Lower leg skin (tissue), 4 donors: ENCODE measurements at regions not wholly inside any gene's neighbourhood (a gene's known extent, or its start where the extent isn't known, plus 50 kb on each side); places are given as distances from the start of the nearest gene placed in this dataset.

Experiments
- DNase-seq, 2 donors: peaks; one replicate each; pipeline ENCODE4 v3.0.0-alpha.2; 2019; ENCODE audit warnings: low spot score in 2 of 2
- H3K4me3 ChIP-seq: fragments of 200-600 bp; sonication (generic); 2 replicates; pipeline ENCODE4 v1.5.1; 2017; ENCODE audit warnings: mild to moderate bottlenecking, low read depth; ENCODE audit not compliant: poor library complexity, severe bottlenecking
- CTCF ChIP-seq, 3 donors: fragments of 450-650 bp; IDR thresholded peaks; one replicate each; pipeline ENCODE4 v1.5.1; 2016; ENCODE audit warnings: antibody characterized with exemption in 3 of 3, mild to moderate bottlenecking in 3 of 3, moderate library complexity in 2 of 3
- POLR2A ChIP-seq, 2 donors: fragments of 450-650 bp; IDR thresholded peaks; one replicate each; pipeline ENCODE4 v1.6.1; 2016 to 2017; ENCODE audit warnings: antibody characterized with exemption in 2 of 2, mild to moderate bottlenecking in 1 of 2, moderate library complexity in 1 of 2
- WGBS, 2 donors: methylation state at CpG; one replicate each; pipeline ENCODE4 v1.1.5; 2018; 5-methylcytosine and 5-hydroxymethylcytosine counted together
- intact Hi-C: fragments of 100-400 bp; cut with DNase I; formaldehyde crosslinking; loops from one replicate; pipeline ENCODE4 v1.15.0; 2023; ENCODE audit warnings: low total_unique reads

DNA sequence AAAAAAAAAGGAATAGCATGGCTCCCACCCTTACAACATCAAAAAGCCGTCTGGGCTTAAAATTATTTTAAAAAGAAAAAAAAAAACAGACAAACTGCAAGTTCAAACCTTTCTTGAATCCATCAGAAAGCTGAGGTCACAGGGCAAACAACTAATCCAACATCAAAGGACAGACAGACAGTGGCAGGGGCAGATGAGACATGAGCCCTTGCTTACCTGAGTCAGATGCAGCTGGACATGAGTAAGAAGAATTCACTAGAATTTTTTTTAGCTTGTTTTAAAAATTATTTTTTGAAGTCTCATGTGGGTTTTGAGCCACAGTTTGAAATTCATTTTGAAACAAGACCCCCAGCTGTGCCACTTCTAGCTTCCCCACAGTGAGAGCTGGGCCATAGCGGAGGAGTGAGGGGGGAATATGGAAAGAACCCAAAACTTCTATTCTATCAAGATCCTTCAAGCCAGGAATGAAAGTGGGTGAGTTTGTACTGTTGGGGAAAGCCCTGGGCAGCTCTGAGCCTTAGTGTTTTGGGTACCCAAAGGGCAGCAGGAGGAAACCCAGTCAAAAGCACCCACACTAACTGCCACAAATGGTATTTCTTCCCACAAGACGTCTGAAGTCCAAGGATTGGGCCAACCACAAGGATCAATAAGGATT is 111.4 kb downstream of the ATXN3L start:
- intact Hi-C loops, result no loop called here
- no peak for DNase-seq
- 82 to 95% methylated on average over 3 of the region's 3 CpGs for WGBS, 2 donors
- H3K4me3 ChIP-seq, result no peak overlapping the region
- no peak for TF ChIP-seq POLR2A (IDR thresholded peaks at IDR 0.05)
- TF ChIP-seq CTCF (IDR thresholded peaks at IDR 0.05), result no peak

DNA sequence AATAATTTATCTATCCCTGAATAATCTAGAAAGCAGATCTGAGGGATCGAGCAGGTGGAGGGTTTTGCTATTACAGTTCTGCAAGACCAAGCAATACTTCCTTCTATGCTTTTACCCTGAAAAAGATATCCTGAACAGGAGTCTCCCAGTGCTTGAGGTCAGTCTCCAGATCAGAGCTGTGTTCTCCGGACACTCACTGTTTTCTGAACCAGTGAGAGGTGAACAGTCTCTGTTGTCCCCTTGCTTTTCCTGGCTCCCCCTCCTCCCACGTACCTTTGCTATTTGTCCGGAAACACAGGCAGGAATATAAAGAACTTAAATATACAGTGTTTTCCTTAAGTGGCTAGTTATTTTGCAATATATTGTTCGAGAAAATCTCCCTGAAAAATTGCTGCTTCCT is 116.6 kb downstream of the ATXN3L start:
- intact Hi-C loops, result no loop called here
- WGBS, 2 donors, result 82 to 86% methylated on average over 5 of the region's 5 CpGs
- no peak overlapping the region for H3K4me3 ChIP-seq
- TF ChIP-seq CTCF (IDR thresholded peaks at IDR 0.05) (no peak), POLR2A (IDR thresholded peaks at IDR 0.05) (no peak)
- no peak for DNase-seq

DNA sequence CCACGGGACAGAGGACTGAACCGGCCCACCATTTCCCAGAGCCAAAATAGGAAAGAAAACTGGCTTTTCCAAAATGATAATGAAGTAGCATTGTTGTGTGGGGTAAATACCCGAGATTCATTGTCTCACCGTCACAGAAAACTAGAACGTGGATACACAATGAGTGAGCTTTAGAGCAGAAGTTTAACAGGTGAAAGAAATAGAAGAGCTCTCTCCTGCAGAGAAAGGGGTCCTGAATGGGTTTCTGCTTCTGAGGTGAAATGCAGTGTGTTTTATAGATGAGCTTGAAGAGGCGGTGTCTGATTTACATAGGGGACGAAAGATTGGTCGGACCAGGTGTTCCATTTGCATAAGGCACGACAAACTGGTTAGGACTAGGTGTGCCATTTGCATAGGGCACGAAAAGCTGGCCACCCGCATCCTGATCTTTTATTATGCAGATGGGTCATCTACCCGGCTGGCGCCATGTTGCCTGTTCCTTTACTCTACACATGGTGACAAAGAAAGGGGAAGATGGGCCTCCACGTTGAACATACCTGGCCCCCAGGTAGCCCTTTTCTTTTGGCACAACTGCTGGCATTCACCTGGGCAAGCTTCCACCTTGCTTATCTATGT is 118.1 kb downstream of the ATXN3L start:
- DNase-seq, result no peak
- intact Hi-C loops, result no loop called here
- 77 to 89% methylated on average over 14 of the region's 14 CpGs for WGBS, 2 donors
- no peak overlapping the region for H3K4me3 ChIP-seq
- TF ChIP-seq POLR2A (IDR thresholded peaks at IDR 0.05), result no peak
- TF ChIP-seq CTCF (IDR thresholded peaks at IDR 0.05), result no peak

- intact Hi-C loops, result no loop called here
- no peak for DNase-seq
- H3K4me3 ChIP-seq, result no peak overlapping the region
- TF ChIP-seq CTCF (IDR thresholded peaks at IDR 0.05), result no peak
- 72 to 78% methylated on average over 2 of the region's 2 CpGs for WGBS, 2 donors
Measured at GRCh38 chrX:13200398-13200797, 119.5 kb downstream of the ATXN3L start.

- no peak for DNase-seq
- TF ChIP-seq POLR2A (IDR thresholded peaks at IDR 0.05) (no peak), CTCF (IDR thresholded peaks at IDR 0.05) (no peak)
- H3K4me3 ChIP-seq, result no peak overlapping the region
- 81 to 87% methylated on average over 3 of the region's 3 CpGs for WGBS, 2 donors
- intact Hi-C loops, result no loop called here
Measured at GRCh38 chrX:13198762-13199064, 121.1 kb downstream of the ATXN3L start.
